Right cardiac atrium (tissue), 5 donors: ENCODE measurements at regions not wholly inside any gene's neighbourhood (a gene's known extent, or its start where the extent isn't known, plus 50 kb on each side); places are given as distances from the start of the nearest gene placed in this dataset.
"Not testable (repeated sequence)": the region's sequence is repeated elsewhere in the genome, so short reads cannot be mapped to it uniquely, and the experiment has no call there.

Source experiments
- ATAC-seq, 2 donors: fragments of 200-7000 bp; cut with Tn5 transposase; one replicate each; pipeline versions ENCODE4 v1.8.0 to v1.9.1; 2020; ENCODE audit warnings: moderate library complexity in 2 of 2, mild to moderate bottlenecking in 1 of 2
- DNase-seq, 3 donors: peaks; one replicate each; pipeline ENCODE4 v3.0.0-alpha.2; 2020
- H3K27ac ChIP-seq: one replicate; pipeline ENCODE4 v1.5.1; 2013; ENCODE audit warnings: mild to moderate bottlenecking, low read length, control low read depth, moderate library complexity
- H3K27me3 ChIP-seq: one replicate; pipeline ENCODE4 v1.6.1; 2013; ENCODE audit not compliant: control insufficient read depth, insufficient read depth
- H3K4me1 ChIP-seq: one replicate; pipeline ENCODE4 v1.6.1; 2013; ENCODE audit warnings: low read length; ENCODE audit not compliant: control insufficient read depth, insufficient read depth
- H3K4me3 ChIP-seq: one replicate; pipeline ENCODE4 v1.5.1; 2013; ENCODE audit warnings: low read length, control low read depth
- H3K9me3 ChIP-seq: one replicate; pipeline ENCODE4 v1.6.1; 2013; ENCODE audit warnings: low read length; ENCODE audit not compliant: control insufficient read depth
- WGBS: extraction: QIAGEN DNeasy Blood & Tissue Kit; methylation state at CpG from one replicate; pipeline ENCODE4 v1.1.7; 2013; 5-methylcytosine and 5-hydroxymethylcytosine counted together
- intact Hi-C, 4 donors: fragments of 100-400 bp; cut with DNase I; formaldehyde crosslinking; loops; one replicate each; pipeline versions ENCODE4 v1.11.0 to v1.14.0; 2022 to 2023
- donor health status: healthy with polysubstance abuse.
- donor health status: DM: no; HTN: yes; CAD: no.
- donor health status: DM: no; HTN: no; CAD: no.
- donor health status: DM: no; HTN: yes; CAD: no; lungs with severe emphysema.
- donor health status: DM: yes; HTN: yes; CAD: no.

DNA sequence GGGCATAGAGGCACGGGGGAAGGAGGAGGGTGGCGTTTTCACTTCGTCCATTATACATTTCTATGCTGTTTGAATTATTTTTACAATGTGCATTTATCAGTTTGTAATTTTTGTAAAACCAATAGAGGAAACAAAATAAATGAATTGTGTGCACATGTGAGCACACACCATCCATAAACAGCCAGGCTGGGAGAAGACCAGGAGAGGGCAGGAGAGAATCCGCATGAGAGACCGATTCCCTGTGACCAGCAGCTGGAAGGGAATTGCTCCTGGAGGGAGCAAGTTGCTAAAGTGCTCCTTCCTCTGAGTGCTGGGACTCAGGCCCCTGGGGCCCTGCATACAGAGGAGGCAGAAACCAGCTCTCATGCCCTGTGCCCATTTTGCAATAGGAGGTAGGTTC, 126.0 kb downstream of the ABCC12 start:
- Histone ChIP-seq H3K27ac (no peak overlapping the region), H3K4me1 (no peaks in the 10 kb centered on the region), H3K9me3 (peaks cover 4% of the 10 kb centered on the region), H3K27me3 (no peaks in the 10 kb centered on the region), H3K4me3 (no peak overlapping the region)
- DNase-seq (no peak), ATAC-seq (peak in 1 of 2 donors; percentile 11)
- intact Hi-C loops = no loop called here
- WGBS = 79% methylated on average over 5 of the region's 5 CpGs

- DNase-seq (no peak), ATAC-seq (no peak)
- H3K27me3 ChIP-seq = no peaks in the 10 kb centered on the region
- 67% methylated on average over 5 of the region's 5 CpGs for WGBS
- H3K27ac ChIP-seq = no peak overlapping the region
- no peaks in the 10 kb centered on the region for H3K4me1 ChIP-seq
- H3K4me3 ChIP-seq = no peak overlapping the region
- H3K9me3 ChIP-seq = no peaks in the 10 kb centered on the region
- intact Hi-C loops = no loop called here
Measured at GRCh38 chr16:48025359-48025758, 130.4 kb downstream of the ABCC12 start.

DNA sequence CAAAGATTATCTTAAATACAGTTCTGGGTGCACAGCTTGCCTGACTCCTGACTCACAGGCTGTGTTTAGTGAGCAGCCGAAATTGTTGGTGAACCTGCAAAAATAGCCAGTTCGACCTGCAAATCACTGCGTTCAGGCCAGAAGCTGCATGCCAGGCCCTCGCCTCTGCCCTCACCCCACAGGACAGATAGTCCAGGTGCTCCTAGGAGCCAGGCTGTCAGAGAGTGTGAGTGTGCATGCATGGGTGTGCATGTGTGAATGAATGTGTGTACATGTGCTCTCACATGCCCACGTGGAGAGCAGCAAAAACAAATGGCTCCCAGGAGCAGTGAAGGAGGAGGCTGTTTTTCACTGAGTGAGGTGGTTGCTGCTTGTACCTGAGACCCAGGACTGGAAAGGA, 131.8 kb downstream of the ABCC12 start:
- no peaks in the 10 kb centered on the region for H3K4me1 ChIP-seq
- ATAC-seq = no peak
- H3K9me3 ChIP-seq = no peaks in the 10 kb centered on the region
- H3K27ac ChIP-seq = no peak overlapping the region
- H3K27me3 ChIP-seq = no peaks in the 10 kb centered on the region
- no peak for DNase-seq
- intact Hi-C loops = no loop called here
- WGBS = 66% methylated on average over 5 of the region's 5 CpGs
- no peak overlapping the region for H3K4me3 ChIP-seq

DNA sequence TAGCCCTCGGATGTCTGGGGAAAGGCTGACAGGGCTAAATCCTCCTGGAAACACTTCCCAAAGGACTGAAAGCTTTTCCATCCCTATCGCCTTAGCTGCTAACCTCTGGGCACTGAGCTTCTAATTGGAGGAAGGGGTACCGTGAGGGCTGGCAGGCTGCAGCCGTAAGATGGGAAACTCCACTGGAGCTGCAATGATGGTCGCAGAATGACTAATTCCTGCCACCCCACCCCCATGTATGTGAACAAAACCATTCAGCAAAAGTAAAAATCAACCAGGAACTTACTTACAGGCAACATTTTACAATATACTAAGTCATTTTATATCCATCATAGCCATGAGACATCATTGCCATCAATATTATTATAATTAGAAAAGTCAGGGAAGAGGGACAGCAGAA, 133.3 kb downstream of the ABCC12 start:
- 84% methylated on average over 5 of the region's 5 CpGs for WGBS
- intact Hi-C loops = no loop called here

DNA sequence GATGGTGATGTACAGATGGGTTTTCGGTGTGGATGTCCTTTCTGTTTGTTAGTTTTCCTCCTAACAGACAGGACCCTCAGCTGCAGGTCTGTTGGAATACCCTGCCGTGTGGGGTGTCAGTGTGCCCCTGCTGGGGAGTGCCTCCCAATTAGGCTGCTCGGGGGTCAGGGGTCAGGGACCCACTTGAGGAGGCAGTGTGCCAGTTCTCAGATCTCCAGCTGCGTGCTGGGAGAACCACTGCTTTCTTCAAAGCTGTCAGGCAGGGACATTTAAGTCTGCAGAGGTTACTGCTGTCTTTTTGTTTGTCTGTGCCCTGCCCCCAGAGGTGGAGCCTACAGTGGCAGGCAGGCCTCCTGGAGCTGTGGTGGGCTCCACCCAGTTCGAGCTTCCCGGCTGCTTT, 135.2 kb downstream of the ABCC12 start:
- H3K27me3 ChIP-seq, H3K4me3 ChIP-seq, H3K27ac ChIP-seq, intact Hi-C loops, H3K4me1 ChIP-seq, DNase-seq, H3K9me3 ChIP-seq, ATAC-seq: not testable (repeated sequence)
- WGBS = 39% methylated on average over 4 of the region's 6 CpGs

More for the DNA sequence above, 133.3 kb downstream of the ABCC12 start:
- H3K4me1 ChIP-seq = no peaks in the 10 kb centered on the region
- no peaks in the 10 kb centered on the region for H3K9me3 ChIP-seq
- no peak overlapping the region for H3K4me3 ChIP-seq
- no peak for DNase-seq
- H3K27me3 ChIP-seq = no peaks in the 10 kb centered on the region
- no peak for ATAC-seq
- no peak overlapping the region for H3K27ac ChIP-seq

DNA sequence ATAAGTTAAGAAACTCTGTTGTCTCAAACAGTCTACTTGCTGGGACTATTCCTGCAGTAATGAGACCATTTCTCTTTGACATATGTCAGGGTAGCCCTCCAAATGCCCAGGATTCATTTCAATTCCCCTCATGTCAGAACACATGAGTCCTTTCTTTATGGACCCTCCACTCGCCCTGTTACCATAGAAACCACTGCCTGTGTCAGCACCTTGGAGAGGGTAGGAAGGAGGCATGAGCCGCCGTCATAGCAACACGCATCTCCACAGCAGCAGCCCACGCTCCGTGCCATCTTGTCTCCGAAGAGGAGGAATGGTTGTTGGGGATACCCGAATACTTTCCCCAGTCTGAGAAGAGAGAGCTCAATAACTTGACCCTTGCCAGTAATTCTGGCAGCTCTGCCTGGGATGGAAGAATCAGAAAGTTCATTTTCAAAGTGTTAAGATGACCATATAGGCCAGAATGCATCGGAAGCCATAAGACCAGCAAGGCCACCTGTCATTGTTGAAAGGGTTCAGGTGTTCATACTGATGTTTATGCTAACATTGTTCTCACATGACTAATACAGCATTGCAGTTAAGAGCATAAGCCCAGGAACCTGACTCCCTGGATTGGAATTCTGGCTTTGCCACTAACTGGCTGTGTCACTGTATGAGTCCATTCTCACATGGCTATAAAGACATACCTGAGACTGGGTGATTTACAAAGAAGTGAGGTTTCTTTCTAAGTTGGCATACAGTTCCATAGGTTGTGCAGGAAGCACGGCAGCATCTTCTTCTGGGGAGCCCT, 141.3 kb downstream of the ABCC12 start:
- DNase-seq = no peak
- no peak for ATAC-seq
- no peak overlapping the region for H3K27ac ChIP-seq
- H3K27me3 ChIP-seq = no peaks in the 10 kb centered on the region
- H3K9me3 ChIP-seq = no peaks in the 10 kb centered on the region
- 85% methylated on average over 10 of the region's 10 CpGs for WGBS
- no peak overlapping the region for H3K4me3 ChIP-seq
- intact Hi-C loops = no loop called here
- H3K4me1 ChIP-seq = no peaks in the 10 kb centered on the region

- 54% methylated on average over 6 of the region's 6 CpGs for WGBS
- ATAC-seq (no peak), DNase-seq (no peak)
- intact Hi-C loops = no loop called here
- H3K27me3 ChIP-seq = no peaks in the 10 kb centered on the region
- H3K4me3 ChIP-seq = no peak overlapping the region
- H3K27ac ChIP-seq = no peak overlapping the region
- no peaks in the 10 kb centered on the region for H3K9me3 ChIP-seq
- no peaks in the 10 kb centered on the region for H3K4me1 ChIP-seq
Measured at GRCh38 chr16:48013491-48013901, 142.3 kb downstream of the ABCC12 start.

GRCh38 chr16:48011878-48012658, 143.7 kb downstream of the ABCC12 start:
- Histone ChIP-seq H3K9me3 (no peaks in the 10 kb centered on the region), H3K4me3 (no peak overlapping the region), H3K27me3 (no peaks in the 10 kb centered on the region), H3K4me1 (no peaks in the 10 kb centered on the region), H3K27ac (no peak overlapping the region)
- DNase-seq (no peak), ATAC-seq (no peak)
- intact Hi-C loops = no loop called here
- 75% methylated on average over 9 of the region's 9 CpGs for WGBS

DNA sequence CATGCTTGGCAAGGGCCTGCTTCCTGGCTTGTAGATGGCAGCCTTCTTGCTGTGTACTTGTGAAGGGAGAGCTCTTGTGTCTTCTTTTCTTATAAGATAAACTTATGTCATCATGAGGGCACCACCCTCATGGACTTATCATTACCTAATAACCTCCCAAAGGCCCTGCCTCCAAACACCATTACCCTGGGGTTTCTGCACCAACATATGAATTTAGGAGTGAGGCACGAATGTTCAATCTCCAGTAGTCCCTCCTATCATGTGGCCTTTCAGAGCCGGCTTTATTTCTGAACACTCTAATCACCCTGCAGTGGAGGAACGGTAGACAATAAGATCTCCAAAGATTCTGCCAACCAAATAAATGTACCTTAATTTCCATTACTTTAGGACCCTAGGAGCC, 144.3 kb downstream of the ABCC12 start:
- DNase-seq = no peak
- no peak for ATAC-seq
- H3K4me1 ChIP-seq = no peaks in the 10 kb centered on the region
- H3K27me3 ChIP-seq = no peaks in the 10 kb centered on the region
- intact Hi-C loops = no loop called here
- 79% methylated on average over 3 of the region's 3 CpGs for WGBS
- no peak overlapping the region for H3K4me3 ChIP-seq
- no peak overlapping the region for H3K27ac ChIP-seq
- H3K9me3 ChIP-seq = no peaks in the 10 kb centered on the region

GRCh38 chr16:48008011-48008525, 147.7 kb downstream of the ABCC12 start:
- Histone ChIP-seq H3K27ac (no peak overlapping the region), H3K4me3 (no peak overlapping the region), H3K27me3 (no peaks in the 10 kb centered on the region), H3K4me1 (no peaks in the 10 kb centered on the region), H3K9me3 (no peaks in the 10 kb centered on the region)
- ATAC-seq = no peak
- 87% methylated on average over 7 of the region's 7 CpGs for WGBS
- intact Hi-C loops = no loop called here
- DNase-seq = no peak

- DNase-seq (no peak), ATAC-seq (no peak)
- intact Hi-C loops = no loop called here
- no peak overlapping the region for H3K27ac ChIP-seq
- no peaks in the 10 kb centered on the region for H3K27me3 ChIP-seq
- WGBS = 75% methylated on average over 3 of the region's 3 CpGs
- no peaks in the 10 kb centered on the region for H3K4me1 ChIP-seq
- no peak overlapping the region for H3K4me3 ChIP-seq
- H3K9me3 ChIP-seq = no peaks in the 10 kb centered on the region
Measured at GRCh38 chr16:48004141-48004695, 151.6 kb downstream of the ABCC12 start.
